ENCODE measurements at regions not wholly inside any gene's neighbourhood (a gene's known extent, or its start where the extent isn't known, plus 50 kb on each side); places are given as distances from the start of the nearest gene placed in this dataset.

GRCh38 chr13:85742355-85742754 is 56.9 kb downstream of the SLITRK6 start:
- DNase-seq, result no peak
- Mint-ChIP-seq H3K27me3 (no peaks in the 10 kb centered on the region), H3K9me3 (peaks cover 2% of the 10 kb centered on the region)

GRCh38 chr13:85741017-85741416 is 58.2 kb downstream of the SLITRK6 start:
- Mint-ChIP-seq H3K36me3 (peaks cover 1% of the 10 kb centered on the region), H3K4me3 (no peak overlapping the region), H3K27ac (no peak overlapping the region), H3K9me3 (peaks cover 2% of the 10 kb centered on the region), H3K27me3 (no peaks in the 10 kb centered on the region), H3K4me1 (no peaks in the 10 kb centered on the region)
- DNase-seq, result no peak

More at GRCh38 chr13:85742355-85742754, 56.9 kb downstream of the SLITRK6 start:
- no peak overlapping the region for H3K27ac Mint-ChIP-seq
- H3K36me3 Mint-ChIP-seq, result peaks cover 1% of the 10 kb centered on the region
- no peaks in the 10 kb centered on the region for H3K4me1 Mint-ChIP-seq
- no peak overlapping the region for H3K4me3 Mint-ChIP-seq

- no peak for DNase-seq
- Mint-ChIP-seq H3K4me3 (no peak overlapping the region), H3K9me3 (peaks cover 2% of the 10 kb centered on the region), H3K27me3 (no peaks in the 10 kb centered on the region), H3K27ac (no peak overlapping the region), H3K4me1 (no peaks in the 10 kb centered on the region), H3K36me3 (peaks cover 1% of the 10 kb centered on the region)
Observed at GRCh38 chr13:85738696-85739320, 60.4 kb downstream of the SLITRK6 start.

- Mint-ChIP-seq H3K4me1 (no peaks in the 10 kb centered on the region), H3K27me3 (no peaks in the 10 kb centered on the region), H3K36me3 (peaks cover 1% of the 10 kb centered on the region), H3K9me3 (peaks cover 2% of the 10 kb centered on the region), H3K4me3 (no peak overlapping the region), H3K27ac (no peak overlapping the region)
- DNase-seq, result no peak
Observed at GRCh38 chr13:85737952-85738351, 61.3 kb downstream of the SLITRK6 start.

GRCh38 chr13:85729296-85729695 is 69.9 kb downstream of the SLITRK6 start:
- Mint-ChIP-seq H3K36me3 (no peaks in the 10 kb centered on the region), H3K27ac (no peak overlapping the region), H3K27me3 (no peaks in the 10 kb centered on the region), H3K9me3 (no peaks in the 10 kb centered on the region), H3K4me1 (no peaks in the 10 kb centered on the region), H3K4me3 (no peak overlapping the region)
- DNase-seq, result no peak

- H3K27ac Mint-ChIP-seq, result no peak overlapping the region
- H3K36me3 Mint-ChIP-seq, result no peaks in the 10 kb centered on the region
- H3K27me3 Mint-ChIP-seq, result no peaks in the 10 kb centered on the region
- H3K4me1 Mint-ChIP-seq, result no peaks in the 10 kb centered on the region
- no peak for DNase-seq
- no peaks in the 10 kb centered on the region for H3K9me3 Mint-ChIP-seq
- H3K4me3 Mint-ChIP-seq, result no peak overlapping the region
Observed at GRCh38 chr13:85728811-85729210, 70.4 kb downstream of the SLITRK6 start.

GRCh38 chr13:85725433-85725832 is 73.8 kb downstream of the SLITRK6 start:
- Mint-ChIP-seq H3K4me1 (no peaks in the 10 kb centered on the region), H3K9me3 (no peaks in the 10 kb centered on the region), H3K36me3 (no peaks in the 10 kb centered on the region), H3K4me3 (no peak overlapping the region), H3K27me3 (no peaks in the 10 kb centered on the region), H3K27ac (no peak overlapping the region)
- no peak for DNase-seq

GRCh38 chr13:85724546-85725432 is 74.4 kb downstream of the SLITRK6 start:
- no peaks in the 10 kb centered on the region for H3K27me3 Mint-ChIP-seq
- no peaks in the 10 kb centered on the region for H3K9me3 Mint-ChIP-seq
- H3K4me1 Mint-ChIP-seq, result no peaks in the 10 kb centered on the region
- no peak overlapping the region for H3K4me3 Mint-ChIP-seq
- no peaks in the 10 kb centered on the region for H3K36me3 Mint-ChIP-seq
- no peak overlapping the region for H3K27ac Mint-ChIP-seq
- DNase-seq, result no peak

GRCh38 chr13:85719749-85720148 is 79.5 kb downstream of the SLITRK6 start:
- no peak for DNase-seq
- Mint-ChIP-seq H3K9me3 (no peaks in the 10 kb centered on the region), H3K4me1 (no peaks in the 10 kb centered on the region), H3K27me3 (no peaks in the 10 kb centered on the region), H3K36me3 (no peaks in the 10 kb centered on the region), H3K27ac (no peak overlapping the region), H3K4me3 (no peak overlapping the region)

GRCh38 chr13:85717921-85718320 is 81.3 kb downstream of the SLITRK6 start:
- Mint-ChIP-seq H3K4me1 (no peaks in the 10 kb centered on the region), H3K9me3 (no peaks in the 10 kb centered on the region), H3K36me3 (no peaks in the 10 kb centered on the region), H3K4me3 (no peak overlapping the region), H3K27ac (no peak overlapping the region), H3K27me3 (no peaks in the 10 kb centered on the region)
- no peak for DNase-seq

- H3K9me3 Mint-ChIP-seq, result no peaks in the 10 kb centered on the region
- no peak for DNase-seq
- no peaks in the 10 kb centered on the region for H3K27me3 Mint-ChIP-seq
- H3K27ac Mint-ChIP-seq, result no peak overlapping the region
- H3K4me1 Mint-ChIP-seq, result no peaks in the 10 kb centered on the region
- no peak overlapping the region for H3K4me3 Mint-ChIP-seq
- no peaks in the 10 kb centered on the region for H3K36me3 Mint-ChIP-seq
Observed at GRCh38 chr13:85710545-85710944, 88.7 kb downstream of the SLITRK6 start.

- Mint-ChIP-seq H3K27me3 (no peaks in the 10 kb centered on the region), H3K4me3 (no peak overlapping the region), H3K4me1 (no peaks in the 10 kb centered on the region), H3K9me3 (no peaks in the 10 kb centered on the region), H3K27ac (no peak overlapping the region), H3K36me3 (no peaks in the 10 kb centered on the region)
- DNase-seq, result no peak
Observed at GRCh38 chr13:85709721-85710120, 89.5 kb downstream of the SLITRK6 start.

- no peak overlapping the region for H3K4me3 Mint-ChIP-seq
- H3K4me1 Mint-ChIP-seq, result no peaks in the 10 kb centered on the region
- no peaks in the 10 kb centered on the region for H3K9me3 Mint-ChIP-seq
- H3K27me3 Mint-ChIP-seq, result no peaks in the 10 kb centered on the region
- H3K36me3 Mint-ChIP-seq, result no peaks in the 10 kb centered on the region
- DNase-seq, result no peak
- H3K27ac Mint-ChIP-seq, result no peak overlapping the region
Observed at GRCh38 chr13:85709072-85709471, 90.1 kb downstream of the SLITRK6 start.

- peaks cover 7% of the 10 kb centered on the region for H3K9me3 Mint-ChIP-seq
- no peaks in the 10 kb centered on the region for H3K4me1 Mint-ChIP-seq
- H3K27ac Mint-ChIP-seq, result no peak overlapping the region
- no peaks in the 10 kb centered on the region for H3K36me3 Mint-ChIP-seq
- no peak overlapping the region for H3K4me3 Mint-ChIP-seq
- no peaks in the 10 kb centered on the region for H3K27me3 Mint-ChIP-seq
- DNase-seq, result no peak
Observed at GRCh38 chr13:85700906-85701305, 98.3 kb downstream of the SLITRK6 start.

- DNase-seq, result no peak
- Mint-ChIP-seq H3K27ac (no peak overlapping the region), H3K4me1 (no peaks in the 10 kb centered on the region), H3K9me3 (peaks cover 7% of the 10 kb centered on the region), H3K36me3 (no peaks in the 10 kb centered on the region), H3K4me3 (no peak overlapping the region), H3K27me3 (no peaks in the 10 kb centered on the region)
Observed at GRCh38 chr13:85698256-85698655, 101.0 kb downstream of the SLITRK6 start.

- H3K4me3 Mint-ChIP-seq, result no peak overlapping the region
- peaks cover 6% of the 10 kb centered on the region for H3K9me3 Mint-ChIP-seq
- no peaks in the 10 kb centered on the region for H3K4me1 Mint-ChIP-seq
- H3K27me3 Mint-ChIP-seq, result no peaks in the 10 kb centered on the region
- no peak overlapping the region for H3K27ac Mint-ChIP-seq
- no peaks in the 10 kb centered on the region for H3K36me3 Mint-ChIP-seq
- no peak for DNase-seq
Observed at GRCh38 chr13:85694992-85695391, 104.2 kb downstream of the SLITRK6 start.

All from activated naive CD8-positive, alpha-beta T cell treated with anti-CD3 and anti-CD28 coated beads for 36 hours (primary cell).